Activated T-cell treated with anti-CD3 and anti-CD28 coated beads, Interleukin-2, amount 50 U/mL, for 48 hours (primary cell): ENCODE measurements at regions not wholly inside any gene's neighbourhood (a gene's known extent, or its start where the extent isn't known, plus 50 kb on each side); places are given as distances from the start of the nearest gene placed in this dataset.
"Not testable (repeated sequence)": the region's sequence is repeated elsewhere in the genome, so short reads cannot be mapped to it uniquely, and the experiment has no call there.

Experiments used
- DNase-seq, 2 experiments: peaks; one replicate each; pipeline ENCODE4 v3.0.0-alpha.2; 2020

- DNase-seq: not testable (repeated sequence)
Observed at GRCh38 chr14:34381304-34381703, 80.7 kb downstream of the SPTSSA start.

GRCh38 chr14:34380471-34380845, 81.6 kb downstream of the SPTSSA start:
- no peak for DNase-seq

- no peak for DNase-seq
Observed at GRCh38 chr14:34379816-34380470, 82.1 kb downstream of the SPTSSA start.

GRCh38 chr14:34376649-34377267, 85.3 kb downstream of the SPTSSA start:
- DNase-seq: no peak

GRCh38 chr14:34374998-34375740, 86.9 kb downstream of the SPTSSA start:
- no peak for DNase-seq

- no peak for DNase-seq
Observed at GRCh38 chr14:34373191-34373590, 88.8 kb downstream of the SPTSSA start.

GRCh38 chr14:34372786-34373185, 89.3 kb downstream of the SPTSSA start:
- no peak for DNase-seq

- no peak for DNase-seq
Observed at GRCh38 chr14:34369648-34370030, 92.4 kb downstream of the SPTSSA start.

GRCh38 chr14:34368971-34369647, 92.9 kb downstream of the SPTSSA start:
- DNase-seq: no peak

- no peak for DNase-seq
Observed at GRCh38 chr14:34368115-34368970, 93.7 kb downstream of the SPTSSA start.

GRCh38 chr14:34365309-34365915, 96.6 kb downstream of the SPTSSA start:
- DNase-seq: no peak

GRCh38 chr14:34364201-34364600, 97.8 kb downstream of the SPTSSA start:
- no peak for DNase-seq

- DNase-seq: no peak
Observed at GRCh38 chr14:34363733-34364134, 98.3 kb downstream of the SPTSSA start.

GRCh38 chr14:34362641-34363251, 99.3 kb downstream of the SPTSSA start:
- no peak for DNase-seq

GRCh38 chr14:34361504-34362011, 100.5 kb downstream of the SPTSSA start:
- DNase-seq: no peak

- DNase-seq: no peak
Observed at GRCh38 chr14:34359420-34360117, 102.5 kb downstream of the SPTSSA start.

- DNase-seq: no peak
Observed at GRCh38 chr14:34356264-34356654, 105.8 kb downstream of the SPTSSA start.

- no peak for DNase-seq
Observed at GRCh38 chr14:34355584-34356263, 106.3 kb downstream of the SPTSSA start.

- DNase-seq: no peak
Observed at GRCh38 chr14:34354556-34354955, 107.5 kb downstream of the SPTSSA start.

- DNase-seq: no peak
Observed at GRCh38 chr14:34350903-34351302, 111.1 kb downstream of the SPTSSA start.
